ENCODE measurements at regions not wholly inside any gene's neighbourhood (a gene's known extent, or its start where the extent isn't known, plus 50 kb on each side); places are given as distances from the start of the nearest gene placed in this dataset.

DNA sequence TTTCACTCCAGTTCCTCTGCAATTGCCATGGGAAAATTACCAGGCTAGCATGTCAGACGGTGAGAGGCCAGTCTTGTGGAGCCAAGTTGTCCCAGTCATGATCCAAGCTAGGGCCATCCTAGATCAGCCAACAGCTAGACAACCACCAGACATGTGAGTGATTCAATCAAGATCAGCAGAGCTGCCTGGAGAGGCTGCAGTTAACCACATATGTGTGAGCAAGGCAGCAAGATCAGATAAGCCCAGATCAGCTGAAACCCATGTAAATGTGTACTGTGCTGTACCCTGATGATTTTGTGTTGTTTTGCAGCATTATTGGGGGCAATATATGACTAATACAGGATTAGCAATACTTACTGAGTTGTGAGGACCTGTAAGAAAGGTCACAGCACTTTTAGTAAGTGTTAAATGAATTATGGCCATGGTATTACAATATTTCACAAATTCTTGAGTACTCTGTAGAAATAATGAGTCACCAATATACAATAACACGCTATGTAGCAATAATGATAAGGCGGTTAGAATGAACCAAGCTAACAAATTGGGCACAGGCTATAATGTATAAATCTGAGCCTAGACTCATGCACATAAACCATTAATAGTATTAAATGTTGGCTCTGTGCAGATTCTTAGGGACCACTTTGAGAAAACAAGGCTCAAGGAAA is 91.4 kb downstream of the SUDS3 start:
- peaks cover 1% of the 10 kb centered on the region for H3K27me3 Mint-ChIP-seq
- no peak for DNase-seq
- H3K4me1 Mint-ChIP-seq, result no peaks in the 10 kb centered on the region
- no peak for ATAC-seq (ENCODE audit: low read depth)
- POLR2A ChIA-PET, result interaction anchor here (0.6 kb wide), 1 partner anchor 992 kb away, joined by 3 read pairs; no protein-coding TSS in a partner anchor
- no peak overlapping the region for H3K27ac Mint-ChIP-seq
- H3K36me3 Mint-ChIP-seq, result no peaks in the 10 kb centered on the region
- H3K4me3 Mint-ChIP-seq, result no peak overlapping the region
- peaks cover 2% of the 10 kb centered on the region for H3K9me3 Mint-ChIP-seq

DNA sequence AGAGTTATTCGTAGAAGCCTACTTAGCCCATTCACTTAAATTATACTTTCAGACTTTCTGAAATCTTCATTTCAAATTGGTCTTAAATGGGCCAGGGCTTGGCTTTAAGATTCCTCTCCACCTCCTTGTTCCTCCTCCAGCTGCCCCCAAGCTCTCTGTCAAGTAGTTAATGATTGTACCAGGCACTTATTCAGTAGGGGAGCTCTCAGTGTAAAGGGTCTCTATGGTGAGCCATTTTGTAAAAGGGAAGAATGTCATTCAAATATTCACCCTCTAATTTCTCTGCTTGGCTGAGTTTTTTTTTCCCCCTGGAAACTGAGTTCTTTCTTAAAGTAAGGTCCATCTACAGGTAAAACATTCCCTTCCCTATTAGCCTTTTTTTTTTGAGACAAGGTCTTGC is 96.6 kb downstream of the SUDS3 start:
- H3K4me3 Mint-ChIP-seq, result no peak overlapping the region
- POLR2A ChIA-PET, result no interaction called here
- H3K36me3 Mint-ChIP-seq, result no peaks in the 10 kb centered on the region
- H3K9me3 Mint-ChIP-seq, result peaks cover 2% of the 10 kb centered on the region
- H3K4me1 Mint-ChIP-seq, result no peaks in the 10 kb centered on the region
- ATAC-seq (ENCODE audit: low read depth), result no peak
- H3K27ac Mint-ChIP-seq, result no peak overlapping the region
- DNase-seq, result no peak
- peaks cover 1% of the 10 kb centered on the region for H3K27me3 Mint-ChIP-seq

DNA sequence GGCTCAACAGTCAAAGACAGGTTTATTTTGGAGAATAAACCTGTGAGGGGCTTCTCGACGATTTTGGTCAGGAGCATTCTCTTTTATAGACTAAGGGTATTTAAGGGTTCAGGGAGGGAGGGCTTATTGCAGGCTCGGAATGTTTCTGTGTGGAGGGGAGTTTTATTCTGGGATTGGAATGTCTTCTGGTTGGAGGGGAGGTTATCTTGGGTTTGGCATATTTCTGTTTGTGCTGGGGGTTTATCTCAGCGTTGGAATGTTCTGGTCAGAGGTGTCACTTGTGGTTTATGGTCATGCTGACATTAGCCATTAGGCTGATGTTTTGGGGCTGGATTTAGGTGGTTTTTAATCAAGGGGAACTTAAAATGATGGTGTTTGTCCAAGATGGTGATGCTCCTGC is 103.9 kb downstream of the SUDS3 start:
- H3K9me3 Mint-ChIP-seq, result no peaks in the 10 kb centered on the region
- no peak for DNase-seq
- no peak overlapping the region for H3K27ac Mint-ChIP-seq
- no peaks in the 10 kb centered on the region for H3K4me1 Mint-ChIP-seq
- no peak for ATAC-seq (ENCODE audit: low read depth)
- H3K4me3 Mint-ChIP-seq, result no peak overlapping the region
- POLR2A ChIA-PET, result no interaction called here
- H3K27me3 Mint-ChIP-seq, result no peaks in the 10 kb centered on the region
- H3K36me3 Mint-ChIP-seq, result no peaks in the 10 kb centered on the region

DNA sequence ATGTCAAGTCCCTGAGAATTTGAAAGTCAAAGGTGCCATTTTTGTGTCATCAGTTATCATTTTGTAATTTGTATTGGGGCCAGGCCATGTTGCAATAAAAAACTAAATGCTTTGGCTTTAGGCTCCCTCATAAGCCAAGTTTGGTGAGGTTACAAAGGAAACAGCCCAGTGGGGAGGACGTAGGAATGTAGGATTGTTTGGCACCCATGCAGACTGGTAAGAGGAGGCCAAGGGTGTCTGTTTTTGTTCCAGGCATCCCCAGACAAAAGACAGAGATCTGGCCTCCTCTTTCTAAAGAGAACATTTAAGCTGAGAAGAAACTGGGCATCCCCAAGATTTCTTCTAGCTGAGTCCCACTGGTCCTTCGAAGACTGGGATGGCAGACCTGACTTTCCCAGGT is 111.7 kb downstream of the SUDS3 start:
- POLR2A ChIA-PET, result no interaction called here
- no peaks in the 10 kb centered on the region for H3K9me3 Mint-ChIP-seq
- H3K4me3 Mint-ChIP-seq, result no peak overlapping the region
- H3K27me3 Mint-ChIP-seq, result no peaks in the 10 kb centered on the region
- no peaks in the 10 kb centered on the region for H3K36me3 Mint-ChIP-seq
- H3K4me1 Mint-ChIP-seq, result no peaks in the 10 kb centered on the region
- DNase-seq (no peak), ATAC-seq (ENCODE audit: low read depth) (no peak)
- H3K27ac Mint-ChIP-seq, result no peak overlapping the region

DNA sequence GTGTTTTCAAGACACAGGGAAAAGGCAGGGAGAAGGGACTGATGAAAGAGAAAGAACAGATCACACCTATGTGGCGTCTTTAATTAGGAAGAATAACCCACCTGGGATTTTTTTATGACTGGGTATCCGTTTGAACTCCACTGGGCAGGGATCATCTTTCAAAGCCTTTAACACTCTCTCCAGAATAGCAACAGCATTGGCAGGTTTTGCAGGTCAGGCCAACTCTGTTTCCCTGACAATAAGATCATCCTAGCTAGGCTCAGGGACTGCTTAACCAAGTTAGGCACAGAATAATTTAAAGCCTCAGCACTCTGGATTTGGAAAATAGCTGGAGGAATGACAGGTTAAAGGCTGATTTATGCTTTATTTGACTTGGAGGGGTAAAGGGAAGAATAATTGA is 117.6 kb downstream of the SUDS3 start:
- no peaks in the 10 kb centered on the region for H3K9me3 Mint-ChIP-seq
- POLR2A ChIA-PET, result no interaction called here

DNA sequence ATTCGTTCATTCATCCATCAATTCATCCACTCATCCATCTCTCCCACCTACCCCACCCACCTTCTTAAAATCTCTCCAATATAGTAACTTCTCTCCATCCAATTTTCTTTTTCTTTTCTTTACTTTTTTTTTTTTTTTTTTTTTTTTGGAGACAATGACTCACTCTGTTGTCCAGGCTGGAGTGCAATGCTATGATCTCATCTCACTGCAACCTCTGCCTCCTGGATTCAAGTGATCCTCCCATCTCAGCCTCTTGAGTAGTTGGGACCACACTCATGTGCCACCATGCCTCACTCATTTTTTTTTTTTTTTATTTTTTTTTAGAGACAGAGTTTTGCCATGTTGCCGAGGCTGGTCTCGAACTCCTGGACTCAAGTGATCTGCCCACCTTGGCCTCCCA is 118.4 kb downstream of the SUDS3 start:
- POLR2A ChIA-PET, result no interaction called here
- Mint-ChIP-seq H3K4me1 (no peaks in the 10 kb centered on the region), H3K27me3 (no peaks in the 10 kb centered on the region), H3K27ac (no peak overlapping the region), H3K4me3 (no peak overlapping the region), H3K9me3 (no peaks in the 10 kb centered on the region), H3K36me3 (no peaks in the 10 kb centered on the region)
- DNase-seq (no peak), ATAC-seq (ENCODE audit: low read depth) (no peak)

More for the DNA sequence above, 117.6 kb downstream of the SUDS3 start:
- no peak overlapping the region for H3K4me3 Mint-ChIP-seq
- H3K4me1 Mint-ChIP-seq, result no peaks in the 10 kb centered on the region
- H3K36me3 Mint-ChIP-seq, result no peaks in the 10 kb centered on the region
- ATAC-seq (ENCODE audit: low read depth) (no peak), DNase-seq (no peak)
- no peaks in the 10 kb centered on the region for H3K27me3 Mint-ChIP-seq
- no peak overlapping the region for H3K27ac Mint-ChIP-seq

DNA sequence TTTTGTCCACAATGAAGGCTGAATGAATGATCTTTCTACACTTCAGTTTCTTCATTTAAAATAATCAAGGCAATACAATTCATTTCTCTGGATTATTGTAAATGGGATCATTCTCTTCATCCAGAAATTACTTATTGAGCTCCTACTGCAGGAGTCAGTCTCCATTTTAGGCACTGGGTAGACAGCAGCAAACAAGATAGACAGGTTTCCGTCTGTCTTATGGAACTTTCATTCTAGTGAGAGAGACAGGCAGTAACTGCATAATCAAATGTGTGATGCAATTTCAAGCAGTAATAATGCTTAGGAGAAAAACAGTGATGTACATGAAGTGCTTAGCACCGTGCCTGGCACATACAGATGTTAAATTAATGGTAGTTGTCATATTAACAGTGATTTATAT is 118.9 kb downstream of the SUDS3 start:
- Mint-ChIP-seq H3K9me3 (no peaks in the 10 kb centered on the region), H3K27ac (no peak overlapping the region), H3K4me1 (no peaks in the 10 kb centered on the region), H3K27me3 (no peaks in the 10 kb centered on the region), H3K4me3 (no peak overlapping the region), H3K36me3 (no peaks in the 10 kb centered on the region)
- DNase-seq (no peak), ATAC-seq (ENCODE audit: low read depth) (no peak)
- POLR2A ChIA-PET, result no interaction called here

DNA sequence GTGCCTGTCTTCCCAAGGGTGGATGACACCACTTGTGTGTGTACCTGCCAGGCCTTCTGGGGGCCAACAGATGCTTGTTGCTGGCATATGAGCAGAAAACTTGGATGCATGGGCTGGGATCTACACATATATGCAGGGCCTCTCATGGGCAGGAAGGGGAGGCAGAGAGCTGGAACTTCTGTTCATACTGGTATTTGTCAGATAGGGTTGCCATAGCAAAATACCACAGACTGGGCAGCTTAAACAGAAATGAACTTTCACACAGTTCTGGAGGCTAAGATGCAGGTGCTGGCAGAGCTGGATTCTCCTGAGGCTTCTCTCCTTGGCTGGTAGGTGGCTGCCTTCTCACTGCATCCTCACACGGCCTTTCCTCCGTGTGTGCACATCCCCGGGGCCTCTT is 121.8 kb downstream of the SUDS3 start:
- H3K4me3 Mint-ChIP-seq, result no peak overlapping the region
- no peaks in the 10 kb centered on the region for H3K9me3 Mint-ChIP-seq
- DNase-seq (no peak), ATAC-seq (ENCODE audit: low read depth) (no peak)
- no peaks in the 10 kb centered on the region for H3K4me1 Mint-ChIP-seq
- no peak overlapping the region for H3K27ac Mint-ChIP-seq
- POLR2A ChIA-PET, result no interaction called here
- no peaks in the 10 kb centered on the region for H3K36me3 Mint-ChIP-seq
- no peaks in the 10 kb centered on the region for H3K27me3 Mint-ChIP-seq

DNA sequence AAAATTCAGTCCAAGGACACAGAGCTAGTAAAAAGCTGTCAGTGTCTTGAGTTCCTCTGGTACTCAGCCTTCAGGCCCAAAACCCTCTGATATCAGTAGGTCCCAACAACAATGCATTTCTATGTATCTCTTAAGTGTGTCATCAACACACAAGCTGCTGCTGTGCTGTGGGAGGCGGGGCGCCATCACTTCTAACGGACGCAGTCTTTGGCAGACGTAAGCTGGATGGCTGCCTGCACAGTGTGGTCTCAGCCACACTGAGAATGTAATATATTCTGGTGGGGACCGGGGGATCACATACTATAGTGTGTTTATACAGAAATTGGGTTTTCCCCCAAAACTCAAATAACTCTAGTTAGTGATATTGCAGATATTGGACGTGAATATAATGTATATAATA is 123.9 kb downstream of the SUDS3 start:
- no peak overlapping the region for H3K4me3 Mint-ChIP-seq
- POLR2A ChIA-PET, result no interaction called here
- H3K27ac Mint-ChIP-seq, result no peak overlapping the region
- H3K9me3 Mint-ChIP-seq, result no peaks in the 10 kb centered on the region
- ATAC-seq (ENCODE audit: low read depth) (no peak), DNase-seq (no peak)
- no peaks in the 10 kb centered on the region for H3K36me3 Mint-ChIP-seq
- H3K4me1 Mint-ChIP-seq, result no peaks in the 10 kb centered on the region
- H3K27me3 Mint-ChIP-seq, result no peaks in the 10 kb centered on the region

DNA sequence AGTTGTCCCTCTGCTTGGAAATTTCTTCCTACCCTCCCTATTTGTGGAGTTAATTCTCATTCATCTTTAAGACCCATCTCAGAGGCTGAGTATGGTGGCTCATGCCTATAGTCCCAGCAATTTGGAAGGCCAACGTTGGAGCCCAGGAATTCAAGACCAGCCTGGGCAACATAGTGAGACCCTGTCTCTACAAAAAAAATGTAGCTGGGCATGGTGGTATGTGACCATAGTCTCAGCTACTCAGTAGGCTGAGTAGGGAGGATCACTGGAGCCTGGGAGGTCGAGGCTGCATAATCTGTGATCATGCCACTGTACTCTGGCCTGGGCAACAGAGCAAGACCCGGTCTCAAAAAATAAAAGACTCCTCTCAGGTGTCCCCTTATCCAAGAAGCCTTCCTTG is 125.1 kb downstream of the SUDS3 start:
- ATAC-seq (ENCODE audit: low read depth), result no peak
- Mint-ChIP-seq H3K27ac (no peak overlapping the region), H3K4me3 (no peak overlapping the region), H3K27me3 (no peaks in the 10 kb centered on the region), H3K4me1 (no peaks in the 10 kb centered on the region), H3K9me3 (no peaks in the 10 kb centered on the region), H3K36me3 (no peaks in the 10 kb centered on the region)
- DNase-seq, result no peak
- POLR2A ChIA-PET, result no interaction called here

DNA sequence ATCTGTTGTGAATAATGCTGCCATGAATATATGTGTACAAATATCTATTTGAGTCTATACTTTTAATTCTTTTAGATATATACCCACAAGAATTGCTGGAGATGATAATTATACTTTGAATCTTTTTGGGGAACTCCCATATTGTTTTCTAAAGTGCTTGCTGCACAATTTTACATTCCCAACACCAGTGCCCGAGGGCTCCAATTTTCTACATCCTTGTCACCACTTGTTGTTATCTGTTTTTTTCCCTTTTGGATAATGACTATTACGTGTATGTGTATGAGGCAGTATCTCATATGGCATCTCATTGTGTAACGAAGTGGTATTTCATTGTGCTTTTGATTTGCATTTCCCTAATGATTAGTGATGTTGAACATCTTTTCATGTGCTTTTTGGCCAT is 127.1 kb downstream of the SUDS3 start:
- Mint-ChIP-seq H3K4me1 (no peaks in the 10 kb centered on the region), H3K4me3 (no peak overlapping the region), H3K27me3 (no peaks in the 10 kb centered on the region), H3K27ac (no peak overlapping the region), H3K36me3 (no peaks in the 10 kb centered on the region), H3K9me3 (no peaks in the 10 kb centered on the region)
- POLR2A ChIA-PET, result no interaction called here
- ATAC-seq (ENCODE audit: low read depth), result no peak
- DNase-seq, result no peak

DNA sequence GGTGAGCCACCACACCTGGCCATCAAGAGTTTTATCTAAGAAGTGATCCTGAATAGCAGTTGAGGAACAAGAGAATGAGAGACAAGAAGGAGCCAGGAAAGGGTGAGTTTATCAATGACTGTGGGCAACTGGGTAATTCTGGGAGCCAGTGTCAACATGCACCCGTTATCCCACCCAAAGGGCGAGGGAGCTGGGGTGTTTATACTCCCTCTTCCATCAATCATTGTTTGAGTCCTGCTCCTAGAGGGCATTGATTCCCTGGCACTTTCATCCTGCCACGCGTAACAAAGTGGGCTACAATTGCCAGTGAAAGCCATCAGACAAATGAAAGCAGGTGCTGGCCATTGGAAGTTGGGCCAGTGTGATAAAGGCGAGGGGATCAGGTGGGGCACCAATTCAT is 136.3 kb downstream of the SUDS3 start:
- Mint-ChIP-seq H3K27ac (no peak overlapping the region), H3K36me3 (no peaks in the 10 kb centered on the region), H3K27me3 (no peaks in the 10 kb centered on the region), H3K4me3 (no peak overlapping the region), H3K9me3 (peaks cover 1% of the 10 kb centered on the region), H3K4me1 (no peaks in the 10 kb centered on the region)
- no peak for ATAC-seq (ENCODE audit: low read depth)
- POLR2A ChIA-PET, result no interaction called here
- no peak for DNase-seq

DNA sequence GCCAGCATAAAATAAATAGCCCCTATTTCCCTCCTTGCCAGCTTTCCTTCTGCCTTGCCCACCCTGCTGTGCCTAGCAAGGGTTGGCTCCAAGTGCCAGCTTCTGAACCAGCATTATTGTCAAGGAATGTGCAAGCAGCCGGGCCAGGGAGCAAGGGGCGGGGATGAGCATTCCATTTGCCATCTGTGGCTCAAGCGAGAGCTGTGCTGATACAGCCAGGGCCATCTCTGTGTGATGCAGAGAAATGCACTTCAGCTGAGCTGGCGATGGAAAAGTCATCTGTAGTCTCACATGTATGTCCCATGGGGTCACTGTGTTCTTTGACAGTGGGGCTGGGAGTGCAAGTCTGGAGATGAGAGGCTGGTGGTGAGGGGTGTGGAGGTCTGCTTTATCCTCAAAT is 137.3 kb downstream of the SUDS3 start:
- no peak overlapping the region for H3K27ac Mint-ChIP-seq
- DNase-seq, result no peak
- H3K9me3 Mint-ChIP-seq, result peaks cover 1% of the 10 kb centered on the region
- no peak for ATAC-seq (ENCODE audit: low read depth)
- H3K4me3 Mint-ChIP-seq, result no peak overlapping the region
- no peaks in the 10 kb centered on the region for H3K36me3 Mint-ChIP-seq
- POLR2A ChIA-PET, result no interaction called here
- H3K27me3 Mint-ChIP-seq, result no peaks in the 10 kb centered on the region
- no peaks in the 10 kb centered on the region for H3K4me1 Mint-ChIP-seq

DNA sequence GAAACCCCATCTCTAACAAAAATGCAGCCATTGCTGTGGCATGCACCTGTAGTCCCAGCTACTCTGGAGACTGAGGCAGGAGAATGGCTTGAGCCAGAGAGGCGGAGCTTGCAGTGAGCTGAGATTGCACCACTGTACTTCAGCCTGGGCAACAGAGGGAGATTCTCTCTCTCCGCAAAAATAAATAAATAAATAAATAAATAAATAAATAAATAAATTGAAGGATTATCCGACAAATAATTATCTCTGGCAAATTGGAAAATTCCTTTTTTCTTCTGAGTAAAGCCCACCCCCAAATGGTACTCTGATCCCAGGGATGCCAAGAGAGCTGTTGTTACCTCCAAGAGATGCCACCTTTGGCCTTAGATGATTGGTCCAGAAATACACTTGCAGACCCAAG is 137.9 kb downstream of the SUDS3 start:
- no peak for ATAC-seq (ENCODE audit: low read depth)
- Mint-ChIP-seq H3K4me1 (no peaks in the 10 kb centered on the region), H3K4me3 (no peak overlapping the region), H3K27ac (no peak overlapping the region), H3K36me3 (no peaks in the 10 kb centered on the region), H3K9me3 (peaks cover 1% of the 10 kb centered on the region), H3K27me3 (no peaks in the 10 kb centered on the region)
- POLR2A ChIA-PET, result no interaction called here
- DNase-seq, result no peak

Measured in activated naive CD8-positive, alpha-beta T cell treated with anti-CD3 and anti-CD28 coated beads, Interleukin-2, amount 10 ng/mL, durations not matched to agents 7 days and 5 days (primary cell).